Erythroblast (primary cell): ENCODE measurements at regions not wholly inside any gene's neighbourhood (a gene's known extent, or its start where the extent isn't known, plus 50 kb on each side); places are given as distances from the start of the nearest gene placed in this dataset.

Experiments
- DNase-seq, 2 experiments: peaks; one replicate each; lab custom pipeline; 2025; lab: John Stamatoyannopoulos, UW
- GATA1 ChIP-seq: IDR thresholded peaks from 2 replicates; pipeline ENCODE4 v1.6.1; 2011; ENCODE audit warnings: low read depth, mild to moderate bottlenecking, control low read depth, low read length, moderate library complexity
- POLR2A ChIP-seq: IDR thresholded peaks from 2 replicates; pipeline ENCODE4 v1.6.1; 2011; ENCODE audit warnings: mild to moderate bottlenecking, low read length

DNA sequence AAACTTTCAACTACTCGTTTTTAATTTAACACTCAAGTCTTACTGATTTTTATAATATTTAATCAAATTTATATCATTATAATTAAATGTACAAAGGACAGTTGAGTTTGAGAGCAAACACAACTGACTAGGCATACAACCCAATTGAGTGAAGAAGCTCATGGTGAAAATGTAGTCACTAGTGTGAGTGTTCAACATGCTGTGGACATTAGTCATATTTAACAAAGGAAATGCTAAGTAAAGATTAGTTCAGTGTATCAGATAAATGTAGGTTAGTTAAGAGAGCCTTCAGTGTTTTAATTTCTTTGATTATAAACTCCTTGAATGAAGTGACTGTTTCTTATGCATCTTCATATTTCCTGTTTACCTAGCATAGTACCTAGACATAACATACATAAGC, 444.2 kb upstream of the GOLIM4 start:
- TF ChIP-seq GATA1 (no peak), POLR2A (no peak)
- no peak for DNase-seq

DNA sequence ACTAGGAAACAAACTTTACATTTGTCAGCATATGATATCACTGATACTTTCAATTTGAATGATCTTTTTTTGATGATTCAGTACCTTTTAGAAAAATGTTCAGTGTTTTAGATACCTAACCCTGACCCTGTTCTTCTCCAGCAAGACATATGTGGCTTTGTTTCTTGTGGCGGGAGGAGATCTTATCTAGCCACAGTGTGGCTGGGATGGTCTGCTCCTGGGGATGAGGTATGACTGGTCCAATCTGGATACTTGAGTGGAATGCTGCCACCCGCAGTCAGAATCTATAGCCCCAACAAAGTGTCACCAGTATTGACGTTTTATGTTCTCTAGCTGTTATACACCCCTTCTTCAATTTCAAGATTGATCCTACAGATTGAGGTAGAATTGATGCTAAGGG, 439.0 kb upstream of the GOLIM4 start:
- peak in 1 of 2 experiments; percentile 5 for DNase-seq

DNA sequence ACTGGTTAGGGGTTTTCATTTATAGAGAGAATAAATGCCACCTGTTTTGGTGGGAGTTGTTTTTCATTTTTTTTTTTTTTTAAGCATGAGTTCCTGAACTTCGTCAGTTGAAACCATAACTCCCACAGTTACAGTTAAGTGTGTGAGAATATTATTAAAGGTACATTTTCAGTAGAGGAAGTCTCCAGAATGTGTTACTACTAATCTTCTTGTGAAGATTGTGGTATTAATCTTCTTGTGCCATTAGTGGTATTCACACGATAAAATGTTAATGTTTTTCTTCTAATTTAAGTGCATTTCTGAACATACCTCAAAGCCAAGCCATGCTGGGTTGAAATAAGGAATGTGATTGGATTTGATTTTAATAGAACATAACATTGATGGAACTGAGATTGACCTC, 437.9 kb upstream of the GOLIM4 start:
- TF ChIP-seq POLR2A, result no peak
- no peak for TF ChIP-seq GATA1
- no peak for DNase-seq

More for the DNA sequence above, 439.0 kb upstream of the GOLIM4 start:
- no peak for TF ChIP-seq GATA1
- TF ChIP-seq POLR2A, result no peak

DNA sequence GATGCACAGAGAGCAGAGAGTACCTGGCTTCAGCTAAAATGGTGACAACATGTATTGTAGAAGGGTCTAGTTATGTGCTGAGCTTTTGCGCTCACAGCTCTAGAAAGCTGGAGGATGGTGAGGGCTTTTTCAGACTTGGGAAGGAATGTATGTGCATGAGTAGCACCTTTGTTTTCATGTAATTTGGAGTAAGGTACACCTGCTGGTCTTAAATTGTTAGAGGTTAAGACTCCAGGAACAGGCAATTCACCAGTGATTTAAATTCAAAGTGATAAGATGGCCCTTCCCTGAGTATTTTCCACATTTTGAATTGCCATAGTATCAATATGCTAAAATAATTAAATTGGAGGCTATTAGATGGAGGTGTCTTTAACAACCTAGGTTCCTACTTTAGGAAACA, 436.4 kb upstream of the GOLIM4 start:
- DNase-seq, result no peak
- TF ChIP-seq POLR2A (no peak), GATA1 (no peak)

DNA sequence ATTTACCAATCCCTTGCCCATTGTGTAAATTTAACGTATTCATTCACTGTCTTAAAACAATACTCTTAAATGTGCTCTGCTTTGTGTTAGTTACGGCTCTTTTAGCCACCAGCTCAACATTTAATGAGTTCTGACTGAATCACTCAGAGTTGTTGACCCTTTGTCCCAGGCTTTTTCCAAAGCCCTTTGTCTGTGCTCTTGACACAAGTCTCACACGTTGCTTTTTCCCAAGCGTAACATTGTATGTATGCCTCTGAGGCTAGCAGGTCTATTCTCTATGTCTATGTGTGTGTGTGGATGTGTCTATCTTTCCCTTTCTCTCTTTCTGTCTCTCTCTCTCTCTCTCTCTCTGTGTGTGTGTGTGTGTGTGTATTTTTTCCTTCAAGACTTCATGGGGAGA, 435.4 kb upstream of the GOLIM4 start:
- no peak for DNase-seq
- no peak for TF ChIP-seq POLR2A
- no peak for TF ChIP-seq GATA1

DNA sequence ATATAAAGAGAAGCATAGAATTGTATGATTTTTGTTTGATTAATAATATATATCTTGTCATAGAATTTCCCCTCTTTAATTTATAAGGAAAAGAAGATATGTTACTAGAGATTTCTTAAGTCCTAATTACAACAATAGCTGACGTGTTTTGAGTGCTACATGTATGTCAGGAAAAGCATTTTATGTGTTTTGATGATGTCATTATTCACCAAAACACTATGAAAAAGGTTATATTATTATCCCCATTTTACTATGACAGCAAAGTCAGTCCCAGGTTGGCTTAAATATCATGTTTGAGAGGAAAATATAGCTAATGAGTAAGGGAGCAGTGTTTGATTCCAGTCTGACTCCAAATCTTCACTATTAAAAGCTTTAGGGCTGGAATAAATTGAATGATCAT, 428.4 kb upstream of the GOLIM4 start:
- DNase-seq, result no peak
- TF ChIP-seq GATA1 (no peak), POLR2A (no peak)

DNA sequence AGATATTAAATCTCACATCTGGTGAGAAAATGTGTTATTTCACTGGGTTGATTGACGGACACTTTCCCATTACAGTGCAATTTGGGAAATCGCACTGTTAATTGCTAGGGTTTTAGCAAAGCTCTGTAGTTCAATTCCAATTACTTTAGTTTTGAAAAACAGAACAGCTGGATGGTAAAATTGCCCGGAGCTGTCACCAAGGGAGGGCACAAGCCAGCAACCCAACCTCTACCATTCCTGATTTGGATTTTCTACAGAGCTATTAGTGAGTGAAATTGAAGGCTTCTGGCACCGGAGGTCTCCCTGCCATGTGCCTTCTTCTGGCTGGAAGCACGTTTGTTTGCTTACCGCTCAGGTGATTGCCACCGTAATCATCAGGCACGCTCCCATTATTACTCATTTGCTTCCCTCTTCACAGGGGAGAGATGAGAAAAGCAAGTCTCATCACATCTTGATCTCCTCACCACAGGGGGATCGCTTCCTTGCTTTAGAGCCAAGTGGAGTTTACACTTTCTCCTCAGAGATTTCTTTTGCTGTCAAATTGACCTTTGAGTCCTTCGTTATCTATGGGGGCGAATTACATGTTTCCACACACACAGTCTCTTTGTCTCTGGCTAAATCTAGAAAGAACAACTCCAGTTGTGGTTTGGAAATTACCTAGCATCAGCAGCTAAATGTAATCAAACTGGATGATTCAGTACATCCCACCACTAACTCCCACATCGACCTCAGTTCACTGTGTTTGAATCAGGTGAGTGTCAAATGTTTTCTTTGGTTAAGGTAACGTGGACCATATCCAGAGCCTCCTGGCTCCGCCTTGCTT, 421.7 kb upstream of the GOLIM4 start:
- DNase-seq, result no peak

DNA sequence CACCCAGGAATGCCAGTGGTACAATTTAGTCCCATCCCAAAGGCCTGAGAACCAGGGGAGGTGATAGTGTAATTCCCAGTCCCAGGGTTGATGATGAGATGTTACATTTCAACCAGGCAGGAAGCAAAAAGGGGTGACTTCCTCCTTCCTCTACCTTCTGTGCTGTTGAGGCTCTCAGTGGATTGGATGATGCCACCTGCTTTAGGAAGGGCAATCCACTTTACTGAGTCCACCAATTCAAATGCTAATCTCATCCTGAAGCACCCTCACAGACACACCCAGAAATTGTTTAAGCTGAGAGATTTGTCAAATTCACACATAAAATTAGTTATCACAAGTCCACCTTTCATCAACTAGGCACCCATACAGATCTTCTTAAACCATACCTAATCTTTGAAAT, 418.5 kb upstream of the GOLIM4 start:
- DNase-seq, result no peak
- TF ChIP-seq GATA1 (no peak), POLR2A (no peak)

More for the DNA sequence above, 421.7 kb upstream of the GOLIM4 start:
- no peak for TF ChIP-seq POLR2A
- no peak for TF ChIP-seq GATA1

DNA sequence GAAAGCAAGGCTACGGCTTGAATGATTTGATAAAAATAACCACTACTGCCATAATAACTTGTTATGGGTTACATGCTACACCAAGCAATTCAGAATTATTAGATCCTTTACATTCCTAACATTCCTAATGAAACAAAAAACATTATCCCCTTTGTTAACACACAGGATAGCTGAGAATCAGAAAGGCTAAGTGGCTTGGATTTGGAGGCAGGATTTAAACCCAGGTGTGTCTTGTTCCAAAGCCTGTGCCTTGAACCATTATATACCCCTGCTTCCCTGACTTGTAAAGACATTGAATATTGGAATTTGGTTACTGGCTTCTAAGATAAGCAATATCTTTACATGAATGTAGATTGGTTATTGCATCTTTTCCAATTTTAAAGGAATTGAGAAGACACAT, 417.1 kb upstream of the GOLIM4 start:
- DNase-seq, result no peak
- TF ChIP-seq GATA1 (no peak), POLR2A (no peak)

DNA sequence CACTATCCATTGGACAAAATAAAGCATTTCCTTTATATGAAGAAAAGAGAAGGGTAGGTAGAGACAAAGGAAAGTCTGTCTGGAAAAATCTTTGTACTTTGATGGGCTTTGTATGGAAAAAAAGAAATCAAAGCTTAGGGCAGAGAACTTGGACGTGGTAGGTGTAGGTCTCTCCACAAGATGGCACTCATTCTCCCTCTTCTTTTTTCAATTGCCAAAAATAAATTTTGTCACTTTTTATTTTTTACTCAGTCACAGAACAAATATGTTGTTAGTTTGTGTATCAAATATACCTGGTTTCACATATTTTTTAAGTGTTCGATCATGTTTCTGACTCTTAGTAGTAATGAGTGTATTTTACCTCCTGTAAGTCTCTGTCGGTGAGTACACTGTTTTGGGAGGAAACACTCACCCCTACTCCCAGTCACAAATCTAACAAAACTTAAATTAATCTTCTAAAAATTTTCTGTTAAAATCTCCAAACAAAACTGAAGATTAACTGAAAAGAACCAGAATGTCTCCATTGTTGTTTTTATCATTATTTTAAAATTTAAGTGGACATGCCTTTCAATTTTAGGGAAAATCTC, 415.8 kb upstream of the GOLIM4 start:
- DNase-seq, result peak in 1 of 2 experiments; percentile 17
- TF ChIP-seq POLR2A (no peak), GATA1 (no peak)

DNA sequence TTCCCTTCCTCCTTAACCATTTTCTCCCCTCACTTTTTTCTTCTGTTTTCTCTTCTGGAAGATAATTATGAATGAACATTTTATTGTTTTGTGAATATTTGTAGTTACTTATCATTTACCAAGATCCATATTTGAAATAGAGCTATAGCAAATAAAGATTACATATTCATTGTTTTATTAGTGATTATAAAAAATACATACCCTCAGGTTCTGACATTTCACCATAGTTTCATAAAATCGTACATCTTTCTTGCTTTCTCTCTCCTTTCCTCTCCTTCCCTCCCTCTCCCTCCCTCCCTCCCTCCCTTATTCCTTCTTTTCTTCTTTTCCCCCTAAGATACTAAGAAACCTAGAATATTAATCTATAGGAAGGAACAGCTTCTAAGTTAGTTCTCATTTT, 410.9 kb upstream of the GOLIM4 start:
- TF ChIP-seq POLR2A, result no peak
- no peak for TF ChIP-seq GATA1
- no peak for DNase-seq

DNA sequence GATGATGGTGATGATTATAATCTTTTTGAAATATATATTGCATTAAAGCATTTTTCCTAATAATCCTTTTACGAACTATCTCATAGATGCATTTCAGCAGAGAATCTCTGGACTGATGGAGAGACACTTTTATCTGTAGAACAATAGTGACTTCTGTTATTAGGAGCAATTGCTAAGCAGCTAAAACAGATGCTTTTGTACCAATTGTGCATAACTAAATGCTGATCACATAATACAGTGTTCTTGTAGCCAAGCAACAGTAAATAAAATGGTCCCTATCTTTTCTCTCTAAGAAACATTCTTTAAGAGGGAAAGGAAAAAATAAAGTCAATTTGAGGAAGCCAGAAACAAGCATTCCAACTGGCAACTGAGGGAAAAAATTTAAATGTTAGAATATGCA, 405.8 kb upstream of the GOLIM4 start:
- DNase-seq, result no peak
- TF ChIP-seq GATA1 (no peak), POLR2A (no peak)

DNA sequence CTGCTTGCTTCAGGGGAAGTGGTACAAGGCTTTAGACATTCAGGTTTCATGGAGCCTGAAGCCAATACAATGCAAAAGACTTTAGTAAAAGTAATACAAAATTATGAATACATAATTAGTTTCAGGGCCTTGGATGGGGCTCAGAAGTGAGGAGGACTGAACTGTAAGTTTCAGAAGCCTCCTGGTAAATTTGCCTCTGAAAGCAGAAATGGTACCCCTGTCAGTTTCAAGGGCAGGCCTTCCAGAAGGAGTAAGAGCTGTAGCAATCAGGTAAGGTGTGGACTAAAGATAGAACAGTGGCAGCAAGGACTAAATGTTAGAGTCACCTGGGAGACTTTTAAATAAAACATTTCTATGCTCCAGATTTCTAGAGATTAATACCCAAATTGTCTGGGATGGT, 402.5 kb upstream of the GOLIM4 start:
- DNase-seq, result no peak
- no peak for TF ChIP-seq POLR2A
- no peak for TF ChIP-seq GATA1

DNA sequence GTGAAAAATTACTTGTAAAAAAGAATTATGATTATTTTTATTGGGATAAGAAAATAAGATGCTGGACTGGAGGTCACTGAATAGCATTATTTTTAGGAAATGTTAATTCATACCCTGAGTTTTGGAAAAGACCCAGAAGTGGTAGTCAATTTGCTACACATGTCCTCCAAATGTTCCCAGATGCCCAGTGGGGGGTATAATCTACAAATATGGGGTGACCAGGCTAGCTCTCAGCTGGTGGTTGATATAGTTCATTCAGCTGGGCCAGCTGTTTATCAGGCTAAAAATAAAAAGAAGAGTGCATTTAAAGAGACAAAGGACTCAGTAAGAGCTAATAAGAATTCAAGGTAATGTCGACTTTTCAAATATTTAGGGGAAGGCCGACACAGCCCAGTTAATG, 402.0 kb upstream of the GOLIM4 start:
- TF ChIP-seq GATA1, result no peak
- TF ChIP-seq POLR2A, result no peak
- DNase-seq, result no peak
